ENCODE measurements at regions not wholly inside any gene's neighbourhood (a gene's known extent, or its start where the extent isn't known, plus 50 kb on each side); places are given as distances from the start of the nearest gene placed in this dataset.

DNA sequence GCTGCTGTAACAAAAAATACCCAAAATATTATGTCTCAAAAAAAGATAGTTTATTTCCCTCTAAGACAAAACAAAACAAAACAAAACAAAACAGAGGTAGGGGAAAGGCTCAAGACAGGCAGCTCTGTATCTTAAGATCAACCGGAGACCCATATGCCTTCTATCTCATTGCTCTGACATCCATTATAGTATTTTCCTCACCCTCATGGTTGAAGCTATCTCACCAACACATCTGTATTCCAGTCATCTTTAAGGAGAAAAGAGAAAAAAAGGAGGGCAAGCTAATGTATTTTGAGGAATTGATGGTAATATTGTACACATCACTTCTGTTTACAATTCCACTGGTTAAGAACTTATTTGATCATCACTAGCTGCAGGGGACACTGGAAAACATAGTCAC, 239.7 kb downstream of the ICOS start (continued):
- TF ChIP-seq ATF7 (IDR thresholded peaks at IDR 0.05) (no peak), ATF7 (CRISPR knock-in tag; IDR thresholded peaks at IDR 0.05) (no peak)
- TF ChIP-seq, protein P1, sequence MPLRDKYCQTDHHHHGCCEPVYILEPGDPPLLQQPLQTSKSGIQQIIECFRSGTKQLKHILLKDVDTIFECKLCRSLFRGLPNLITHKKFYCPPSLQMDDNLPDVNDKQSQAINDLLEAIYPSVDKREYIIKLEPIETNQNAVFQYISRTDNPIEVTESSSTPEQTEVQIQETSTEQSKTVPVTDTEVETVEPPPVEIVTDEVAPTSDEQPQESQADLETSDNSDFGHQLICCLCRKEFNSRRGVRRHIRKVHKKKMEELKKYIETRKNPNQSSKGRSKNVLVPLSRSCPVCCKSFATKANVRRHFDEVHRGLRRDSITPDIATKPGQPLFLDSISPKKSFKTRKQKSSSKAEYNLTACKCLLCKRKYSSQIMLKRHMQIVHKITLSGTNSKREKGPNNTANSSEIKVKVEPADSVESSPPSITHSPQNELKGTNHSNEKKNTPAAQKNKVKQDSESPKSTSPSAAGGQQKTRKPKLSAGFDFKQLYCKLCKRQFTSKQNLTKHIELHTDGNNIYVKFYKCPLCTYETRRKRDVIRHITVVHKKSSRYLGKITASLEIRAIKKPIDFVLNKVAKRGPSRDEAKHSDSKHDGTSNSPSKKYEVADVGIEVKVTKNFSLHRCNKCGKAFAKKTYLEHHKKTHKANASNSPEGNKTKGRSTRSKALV (CRISPR knock-in tag; IDR thresholded peaks at IDR 0.05) = no peak

DNA sequence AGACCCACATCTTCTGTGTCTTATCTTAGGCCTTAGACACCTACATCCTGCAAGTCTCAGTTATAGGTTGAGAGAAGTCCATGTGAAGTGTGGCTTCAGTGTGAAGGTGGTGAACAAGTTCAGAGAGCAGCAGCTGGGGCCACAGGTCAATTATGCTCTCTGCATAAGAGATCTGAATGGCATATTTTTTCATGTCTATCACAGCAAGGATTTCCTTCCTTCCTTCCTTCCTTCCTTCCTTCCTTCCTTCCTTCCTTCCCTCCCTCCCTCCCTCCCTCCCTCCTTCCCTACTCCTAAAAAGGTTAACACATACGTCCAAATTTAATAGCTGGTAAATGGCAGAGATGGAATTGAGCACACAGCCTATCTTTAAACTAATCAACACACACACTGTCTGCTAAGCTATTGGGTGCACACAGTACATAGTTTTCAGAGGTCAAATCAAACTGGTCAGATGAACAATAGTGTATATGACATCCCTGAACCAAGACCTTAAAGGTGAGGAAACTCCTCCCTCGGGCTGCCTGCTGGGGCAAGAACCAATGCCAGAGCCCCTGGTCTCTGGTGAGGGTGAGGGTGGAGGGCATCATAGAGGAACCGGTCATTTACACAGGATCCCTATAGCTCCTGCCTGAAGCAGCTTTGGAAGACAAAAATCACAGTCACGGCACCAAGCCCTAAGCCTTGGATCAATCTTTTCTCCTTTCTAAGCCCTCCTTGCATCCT, 240.9 kb downstream of the ICOS start:
- no TSS peak for BruUV-seq (replicated peaks)
- Histone ChIP-seq H3K4me3 (replicated peaks in 1 of 3; ENCODE audit: insufficient read depth in 1 of 3, low read depth in 2 of 3, low read length in 3 of 3) (no peak overlapping the region), H3K27me3 (ENCODE audit: control insufficient read depth in 1 of 2, insufficient read depth in 2 of 2, low read length in 2 of 2) (no peaks in the 10 kb centered on the region), H2AFZ (ENCODE audit: low read length) (no peak overlapping the region), H3K79me2 (ENCODE audit: insufficient read depth, low read length) (no peaks in the 10 kb centered on the region), H3K4me1 (ENCODE audit: insufficient read depth, low read length) (peaks cover 10% of the 10 kb centered on the region; the same call in 1 of the 2 replicates), H4K20me1 (ENCODE audit: insufficient read depth, low read length) (no peaks in the 10 kb centered on the region), H3K27ac (ENCODE audit: extremely low read length, insufficient read depth, low read length) (no peak overlapping the region), H3K4me2 (ENCODE audit: low read depth, low read length) (no peak overlapping the region), H3K9me3 (ENCODE audit: low read length) (no peaks in the 10 kb centered on the region), H3K9ac (ENCODE audit: insufficient read depth, low read depth, low read length) (no peak overlapping the region), H3K36me3 (replicated peaks in 1 of 2; ENCODE audit: control insufficient read depth in 1 of 2, insufficient read depth in 2 of 2, low read length in 2 of 2) (no peaks in the 10 kb centered on the region)
- ChIA-PET POLR2A (no interaction called here), CTCF (ENCODE audit: low intra/inter-chr PET ratio, low total read pairs) (interaction anchor here (1.7 kb wide), 1 partner anchor 32 kb away, joined by 20 read pairs; no protein-coding TSS in a partner anchor)
- 25% methylated on average over 4 of the region's 4 CpGs for WGBS (ENCODE audit: low lambda C conversion rate)
- DNase-seq (ENCODE audit: low spot score) (no peak), ATAC-seq (peak; percentile 44), FAIRE-seq (no peak)
- intact Hi-C loops (cut with micrococcal nuclease; ENCODE audit: unreplicated experiment) (no loop called here), in situ Hi-C loops (cut with HindIII; ENCODE audit: extremely low pct_ligation_motif_present, low pct_unique_long_range_greater_than_20kb) (no loop called here)
- TF ChIP-seq ZNF33B (CRISPR knock-in tag; IDR thresholded peaks at IDR 0.05) = no peak
- TF ChIP-seq, protein P2, sequence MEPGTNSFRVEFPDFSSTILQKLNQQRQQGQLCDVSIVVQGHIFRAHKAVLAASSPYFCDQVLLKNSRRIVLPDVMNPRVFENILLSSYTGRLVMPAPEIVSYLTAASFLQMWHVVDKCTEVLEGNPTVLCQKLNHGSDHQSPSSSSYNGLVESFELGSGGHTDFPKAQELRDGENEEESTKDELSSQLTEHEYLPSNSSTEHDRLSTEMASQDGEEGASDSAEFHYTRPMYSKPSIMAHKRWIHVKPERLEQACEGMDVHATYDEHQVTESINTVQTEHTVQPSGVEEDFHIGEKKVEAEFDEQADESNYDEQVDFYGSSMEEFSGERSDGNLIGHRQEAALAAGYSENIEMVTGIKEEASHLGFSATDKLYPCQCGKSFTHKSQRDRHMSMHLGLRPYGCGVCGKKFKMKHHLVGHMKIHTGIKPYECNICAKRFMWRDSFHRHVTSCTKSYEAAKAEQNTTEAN (CRISPR knock-in tag; conservative IDR thresholded peaks at IDR 0.05) = no peak
- TF ChIP-seq HNRNPK (IDR thresholded peaks at IDR 0.05; ENCODE audit: low read depth, low read length, poor library complexity, severe bottlenecking) = peak; percentile 62
